SK-N-MC (cell line): ENCODE measurements at regions not wholly inside any gene's neighbourhood (a gene's known extent, or its start where the extent isn't known, plus 50 kb on each side); places are given as distances from the start of the nearest gene placed in this dataset.
"Not testable (repeated sequence)": the region's sequence is repeated elsewhere in the genome, so short reads cannot be mapped to it uniquely, and the experiment has no call there.

Experiments used
- EZH2 ChIP-seq: fragments of 200-600 bp; sonication (generic); IDR thresholded peaks from one replicate; pipeline ENCODE4 v1.6.1; 2017; ENCODE audit warnings: antibody characterized with exemption
- FOXP2 ChIP-seq: optimal IDR thresholded peaks from 2 replicates; pipeline ENCODE3; 2011; ENCODE audit warnings: mild to moderate bottlenecking, moderate library complexity; ENCODE audit not compliant: insufficient read depth; ENCODE audit errors: extremely low read length, control extremely low read depth
- POLR2AphosphoS5 ChIP-seq: IDR thresholded peaks from 2 replicates; pipeline ENCODE4 v1.6.1; 2012; ENCODE audit warnings: mild to moderate bottlenecking, low read depth, low read length, borderline replicate concordance

DNA sequence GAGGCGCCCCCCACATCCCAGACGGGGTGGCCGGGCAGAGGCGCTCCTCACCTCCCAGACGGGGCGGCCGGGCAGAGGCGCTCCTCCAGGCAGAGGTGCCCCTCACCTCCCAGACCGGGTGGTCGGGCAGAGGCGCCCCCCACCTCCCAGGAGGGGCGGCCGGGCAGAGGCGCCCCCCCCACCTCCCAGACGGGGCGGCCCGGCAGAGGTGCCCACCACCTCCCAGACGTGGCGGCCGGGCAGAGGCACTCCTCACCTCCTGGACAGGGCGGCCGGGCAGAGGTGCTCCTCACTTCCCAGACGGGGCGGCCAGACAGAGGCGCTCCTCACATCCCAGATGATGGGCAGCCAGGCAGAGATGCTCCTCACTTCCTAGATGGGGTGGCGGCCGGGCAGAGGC lies 91.4 kb upstream of the CTSV start:
- TF ChIP-seq EZH2, POLR2AphosphoS5, FOXP2: not testable (repeated sequence)
